ENCODE measurements at regions not wholly inside any gene's neighbourhood (a gene's known extent, or its start where the extent isn't known, plus 50 kb on each side); places are given as distances from the start of the nearest gene placed in this dataset.

DNA sequence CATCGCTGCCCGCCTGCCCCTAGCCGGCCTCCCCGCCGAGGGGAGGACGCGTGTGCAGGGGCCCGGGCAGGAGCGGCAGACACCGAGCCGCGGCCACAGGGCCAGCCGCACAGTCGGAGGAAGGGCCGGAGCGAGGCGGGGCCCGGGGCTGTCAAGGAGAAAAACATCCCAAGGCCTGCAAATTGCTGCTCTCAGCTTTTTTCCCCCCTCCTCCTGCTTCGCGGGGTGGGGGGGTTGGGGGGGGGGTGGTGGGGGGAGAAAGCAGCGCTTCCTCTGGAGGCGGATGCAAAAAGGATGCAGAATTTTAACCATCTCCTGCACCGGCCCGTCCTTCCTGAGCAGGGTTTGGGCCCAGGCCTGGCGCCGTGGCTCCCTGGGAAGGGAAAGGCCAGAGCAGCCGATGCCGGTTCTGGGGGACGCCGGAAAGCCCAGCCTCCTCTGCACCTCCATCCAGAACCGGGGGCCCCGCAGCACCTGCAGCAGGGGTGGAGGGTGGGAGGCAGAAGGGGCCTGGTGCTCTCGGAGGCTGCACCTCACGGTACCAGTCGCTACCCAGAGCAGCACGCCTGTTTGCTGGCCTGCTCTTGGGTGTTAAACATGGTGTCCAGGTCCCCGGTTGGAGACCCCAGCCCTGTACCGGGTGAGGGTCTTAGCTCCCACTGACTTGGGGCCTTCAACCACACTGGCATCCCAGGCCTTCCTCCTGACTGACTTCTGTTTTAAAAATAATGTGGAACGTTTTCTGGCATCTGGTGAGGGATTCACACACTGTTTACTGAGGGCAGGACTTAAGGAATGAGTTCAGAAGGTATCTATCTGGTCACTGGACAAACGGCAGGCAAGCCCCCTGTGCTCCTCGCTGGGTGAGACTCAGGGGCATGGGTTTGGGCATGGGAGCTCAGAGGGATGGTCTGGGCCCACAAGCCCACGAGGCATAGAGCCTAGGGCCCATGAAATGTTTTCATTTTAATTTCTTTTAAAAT lies 77.4 kb upstream of the WNT7B start:
- peak; percentile 52 for DNase-seq

DNA sequence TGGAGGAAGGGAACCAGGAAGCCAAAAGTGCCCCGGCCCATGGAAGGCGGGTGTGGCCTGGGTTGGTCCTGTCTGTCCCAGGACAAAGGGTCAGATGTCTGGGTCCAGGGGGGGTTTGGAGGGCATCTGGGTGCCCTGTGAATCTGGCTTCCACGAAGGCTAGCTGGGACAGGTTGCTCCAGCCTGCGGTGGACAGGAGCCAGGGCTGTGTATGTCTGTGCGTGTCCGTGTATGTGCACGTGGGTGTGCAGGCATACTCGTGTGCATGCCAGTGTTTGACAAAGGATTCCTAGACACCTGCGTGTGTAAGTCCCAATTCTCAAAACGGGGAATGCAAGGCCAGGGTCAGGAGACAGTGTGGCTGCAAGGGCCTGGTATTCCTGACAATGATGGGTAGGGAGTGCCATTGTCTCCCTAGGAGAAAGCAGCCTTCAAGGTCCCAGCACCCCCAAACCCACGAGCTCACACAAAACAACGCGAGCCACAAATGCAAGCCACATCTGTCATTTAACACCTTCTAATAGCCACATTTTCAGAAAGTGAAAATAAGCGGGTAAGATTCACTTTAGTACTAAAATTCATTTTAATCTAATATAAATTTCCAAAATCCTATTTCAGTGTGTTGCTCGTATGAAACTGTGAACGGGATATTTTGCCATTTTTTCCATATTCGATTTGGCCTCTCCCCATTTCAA lies 78.4 kb upstream of the WNT7B start:
- no peak for DNase-seq

- no peak for DNase-seq
These were observed 79.1 kb upstream of the WNT7B start for GRCh38 chr22:46055911-46056545.

- DNase-seq, result no peak
These were observed 79.7 kb upstream of the WNT7B start for GRCh38 chr22:46056546-46057245.

- no peak for DNase-seq
These were observed 80.5 kb upstream of the WNT7B start for GRCh38 chr22:46057246-46058090.

GRCh38 chr22:46058091-46058420 lies 81.1 kb upstream of the WNT7B start:
- DNase-seq, result no peak

DNA sequence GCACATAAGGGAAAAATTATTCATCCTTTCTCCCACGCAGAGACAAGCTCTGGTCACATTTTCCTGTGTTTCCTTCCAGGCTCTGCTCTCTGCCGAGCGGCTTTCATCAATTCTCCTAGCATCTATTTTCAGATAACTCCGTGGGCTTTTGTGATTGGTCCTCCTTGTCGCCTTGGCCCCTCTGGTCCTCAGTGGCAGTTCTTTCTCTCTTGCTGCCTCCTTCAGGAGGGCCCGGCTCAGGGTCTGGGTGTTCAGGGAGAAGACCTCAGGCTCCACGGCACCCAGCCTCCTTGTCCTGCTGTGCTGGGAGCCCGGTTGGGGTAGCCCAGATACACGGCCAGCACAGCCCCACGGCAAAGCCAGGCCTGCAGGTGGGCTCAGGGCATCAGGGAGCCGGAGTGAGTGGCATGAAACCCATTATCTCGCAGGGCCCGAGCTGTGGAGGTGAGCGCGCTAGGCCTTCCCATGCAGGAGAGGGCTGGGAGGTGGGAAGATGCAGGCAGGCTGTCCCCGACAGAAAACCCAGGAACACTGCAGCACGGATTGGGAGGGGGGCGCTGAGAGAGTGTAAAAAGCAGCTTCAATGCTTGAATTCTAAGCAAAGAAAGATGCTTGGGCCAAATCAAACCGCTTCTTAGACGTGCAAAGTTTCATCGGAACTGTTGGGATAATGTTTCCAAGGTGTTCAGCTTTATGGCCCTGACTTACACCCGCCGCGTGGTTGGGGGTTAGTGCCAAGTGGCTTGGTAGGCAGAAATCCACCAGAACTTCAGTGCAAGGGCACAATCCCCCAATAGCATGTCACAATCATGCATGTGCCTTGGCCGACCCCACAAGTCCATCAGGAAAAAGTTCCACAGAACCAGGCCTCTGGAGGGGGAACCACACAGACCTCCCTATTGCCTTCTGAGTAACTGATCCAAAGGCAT lies 81.9 kb upstream of the WNT7B start:
- DNase-seq, result no peak

DNA sequence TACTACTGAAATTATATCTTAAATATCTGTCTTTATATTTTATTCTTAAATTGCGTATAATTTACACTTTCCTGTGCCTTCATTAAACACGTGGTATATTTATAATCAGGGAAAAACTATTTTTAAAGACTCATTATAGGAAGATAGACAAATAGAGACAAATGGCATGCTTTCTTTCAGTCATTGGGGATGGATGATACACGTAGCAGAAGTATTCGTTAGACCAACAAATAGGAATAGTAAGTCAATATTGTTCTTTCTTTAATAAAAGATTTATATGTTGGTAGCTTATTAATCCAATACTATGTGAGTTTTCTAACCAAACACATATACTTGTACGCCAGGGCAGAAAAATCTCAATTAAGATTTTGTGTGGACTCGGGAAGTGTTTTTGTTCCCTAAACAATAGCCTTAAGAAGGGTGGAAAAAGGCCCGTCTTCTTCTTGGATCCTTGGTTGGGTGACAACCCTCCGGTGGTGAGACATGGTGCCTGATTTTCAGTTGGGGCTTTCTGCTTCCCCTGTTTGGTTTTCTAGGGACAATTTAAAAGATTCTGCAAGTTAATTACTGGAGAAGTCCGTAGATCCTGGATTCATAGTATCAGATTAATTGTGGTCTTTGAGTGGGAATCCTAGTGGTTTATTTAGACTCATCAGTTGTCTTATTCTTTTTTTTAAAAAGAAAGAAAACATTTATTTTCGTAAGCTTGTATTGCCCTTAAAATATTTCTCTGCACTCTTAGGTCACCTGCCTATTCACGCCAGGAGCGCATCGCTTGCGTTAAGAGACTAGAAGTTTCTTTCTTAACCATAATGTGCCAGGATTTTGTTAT lies 83.5 kb upstream of the WNT7B start:
- DNase-seq, result no peak

DNA sequence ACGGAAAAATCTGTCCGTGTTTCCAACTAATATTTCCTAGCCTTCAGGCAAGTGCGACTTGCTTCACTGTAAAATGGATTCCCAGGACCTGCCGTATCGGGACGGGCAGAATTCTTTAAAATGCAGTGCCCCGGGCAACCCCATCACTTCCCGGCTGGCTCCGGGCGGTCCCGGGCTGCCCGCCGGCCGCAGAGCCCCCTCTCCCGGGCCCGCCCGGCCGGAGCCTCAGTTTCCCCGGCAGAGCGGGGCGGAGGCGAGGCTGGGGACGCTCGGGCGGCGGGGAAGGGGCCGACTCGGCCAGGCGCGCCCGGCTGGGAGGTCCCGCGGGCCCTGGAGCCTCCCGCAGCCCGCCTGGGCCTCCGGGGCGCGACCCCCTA lies 84.2 kb upstream of the WNT7B start:
- DNase-seq, result no peak

DNA sequence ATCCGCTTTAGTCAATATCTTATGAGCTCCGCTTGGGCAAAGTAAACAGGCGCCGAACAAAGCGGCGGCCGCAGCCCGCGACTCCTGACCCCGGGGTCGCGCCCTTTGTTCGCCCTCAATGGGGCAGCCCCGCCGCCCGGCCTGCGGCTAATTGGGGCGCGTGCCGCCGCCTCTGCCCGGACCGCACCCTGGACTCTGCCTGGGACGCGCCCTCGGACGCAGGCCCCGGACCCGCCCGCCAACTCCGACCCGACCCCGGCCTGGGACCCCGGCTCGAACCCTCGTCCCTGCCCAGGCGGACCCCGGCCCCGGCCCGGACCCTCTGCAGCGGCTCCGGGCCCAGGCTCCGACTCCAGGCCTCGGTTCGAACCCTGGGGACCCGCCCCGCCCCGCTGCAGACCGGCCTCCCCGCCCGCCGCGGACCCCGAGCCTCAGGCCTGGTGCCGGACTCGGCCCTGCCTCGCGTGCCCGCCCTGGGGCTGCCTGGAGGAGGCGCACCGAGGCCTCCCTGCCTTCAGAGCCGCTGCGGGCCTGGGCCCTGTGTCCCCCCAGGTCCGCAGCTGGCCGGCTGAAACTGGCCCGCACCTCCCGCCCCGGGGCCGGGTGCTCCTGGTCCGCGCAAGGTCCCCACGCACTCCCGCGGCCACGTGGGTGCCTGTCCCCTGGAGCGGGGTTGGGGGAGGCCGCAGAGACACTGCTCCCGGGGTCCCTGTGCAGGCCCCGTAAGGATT lies 84.7 kb upstream of the WNT7B start:
- no peak for DNase-seq

DNA sequence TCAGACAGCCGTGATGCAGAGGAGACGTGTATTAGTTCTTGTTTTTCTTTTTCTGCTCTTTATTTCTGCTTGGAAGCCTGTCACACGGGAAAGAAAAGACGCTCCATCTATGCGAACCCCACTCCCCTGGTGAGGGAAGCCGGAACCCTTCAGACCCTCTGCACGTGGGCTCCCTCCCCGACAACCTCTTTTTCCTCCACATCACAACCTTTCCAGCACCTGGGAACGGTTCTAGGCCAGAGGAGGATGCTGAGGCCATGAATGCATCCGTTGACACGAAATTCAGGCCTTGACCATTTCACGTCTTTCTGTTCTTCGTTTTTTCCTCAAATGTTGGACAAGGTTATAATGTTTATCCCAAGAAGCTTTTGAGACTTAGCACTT lies 85.3 kb upstream of the WNT7B start:
- DNase-seq, result no peak

GRCh38 chr22:46062971-46063631 lies 86.1 kb upstream of the WNT7B start:
- no peak for DNase-seq

- no peak for DNase-seq
These were observed 86.5 kb upstream of the PPARA start for GRCh38 chr22:46063846-46064227.

DNA sequence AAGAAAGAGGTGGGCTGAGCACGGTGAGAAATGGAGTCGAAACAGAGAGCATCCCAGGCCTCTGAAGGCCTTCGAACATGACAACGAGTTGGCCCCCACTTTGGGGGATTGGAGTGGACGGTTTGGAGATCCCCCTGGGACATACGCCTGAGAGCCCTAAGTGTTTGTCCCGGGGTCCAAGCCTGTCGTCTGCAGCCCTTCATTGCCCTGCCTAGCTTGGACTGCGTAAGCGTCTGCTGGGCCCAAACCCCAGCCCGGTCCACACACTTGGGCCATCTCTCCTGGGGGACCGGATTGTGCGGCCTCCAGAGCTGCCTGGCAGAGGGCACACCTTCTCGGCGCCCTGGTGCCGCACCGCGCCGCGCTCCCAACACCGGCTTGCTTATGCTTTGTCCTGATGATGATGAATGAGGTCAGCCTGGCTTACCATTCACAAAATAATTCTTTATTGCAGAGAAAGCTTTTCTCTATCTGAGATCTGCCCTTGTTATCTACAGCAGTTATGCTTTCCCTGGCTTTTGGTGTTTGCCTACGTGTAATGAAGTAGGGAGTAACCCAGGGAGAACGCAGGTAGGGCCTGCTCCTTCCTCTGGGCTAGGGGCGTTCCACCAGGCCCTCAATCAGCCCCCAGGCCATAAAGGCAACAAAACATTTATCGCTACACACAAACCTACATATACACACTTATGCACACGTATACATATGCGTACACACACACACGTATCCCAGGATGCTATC lies 85.9 kb upstream of the PPARA start:
- DNase-seq, result no peak

GRCh38 chr22:46064966-46065666 lies 85.2 kb upstream of the PPARA start:
- no peak for DNase-seq

- no peak for DNase-seq
These were observed 84.5 kb upstream of the PPARA start for GRCh38 chr22:46065691-46066454.

DNA sequence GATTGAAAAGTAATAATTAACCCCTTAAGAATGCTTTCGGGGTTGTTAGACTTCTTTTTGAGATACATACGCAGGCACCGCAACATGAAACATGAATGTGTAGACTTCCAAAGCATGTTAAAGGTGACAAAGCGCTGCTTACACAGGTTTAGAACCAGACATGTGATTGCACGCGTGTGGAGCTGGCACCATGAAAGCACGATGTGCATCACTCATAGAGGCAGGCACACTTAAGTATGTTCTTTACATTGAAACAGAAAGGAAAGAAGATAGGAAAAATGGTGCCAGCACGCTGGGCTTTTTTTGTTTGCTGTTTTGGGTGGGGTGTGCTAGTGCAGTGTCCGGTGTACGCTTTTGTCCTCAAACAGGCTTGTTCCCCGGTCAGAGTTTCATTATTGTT lies 83.6 kb upstream of the PPARA start:
- DNase-seq, result no peak
